ENCODE measurements at regions not wholly inside any gene's neighbourhood (a gene's known extent, or its start where the extent isn't known, plus 50 kb on each side); places are given as distances from the start of the nearest gene placed in this dataset.
"Not testable (repeated sequence)": the region's sequence is repeated elsewhere in the genome, so short reads cannot be mapped to it uniquely, and the experiment has no call there.

DNA sequence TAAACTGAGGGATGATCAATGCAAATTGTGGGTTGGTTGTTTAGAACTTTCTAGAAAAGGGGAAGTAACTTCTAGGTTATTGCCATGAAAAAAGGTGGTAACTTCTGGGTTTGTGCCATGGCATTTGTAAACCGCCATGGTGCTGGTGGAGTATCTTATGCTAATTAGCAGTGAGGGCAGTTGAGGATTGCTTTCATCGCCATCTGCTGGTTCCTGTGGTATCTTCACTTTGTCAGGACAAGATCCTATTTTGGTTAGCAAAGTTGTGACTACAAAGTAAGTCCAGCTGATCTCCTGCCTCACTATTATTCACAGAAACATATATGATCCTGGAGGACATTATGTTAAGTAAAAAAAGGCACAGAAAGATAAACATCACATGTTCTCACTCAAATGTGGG, 1332.3 kb downstream of the CDH11 start:
- Histone ChIP-seq H3K9me3 (ENCODE audit: low read depth, low read length) (no peaks in the 10 kb centered on the region), H3K36me3 (ENCODE audit: insufficient read depth, low read length) (no peaks in the 10 kb centered on the region), H3K4me3 (no peak overlapping the region), H3K27ac (no peak overlapping the region), H3K9ac (ENCODE audit: insufficient read length) (no peak overlapping the region)
- no peak for DNase-seq (ENCODE audit: low read depth, low spot score)
- TF ChIP-seq FOXP2 (optimal IDR thresholded peaks at IDR 0.05; ENCODE audit: control extremely low read depth, extremely low read length, insufficient read depth) (no peak), EZH2 (IDR thresholded peaks at IDR 0.05) (no peak), POLR2AphosphoS5 (IDR thresholded peaks at IDR 0.05; ENCODE audit: borderline replicate concordance, low read depth, low read length) (no peak)

DNA sequence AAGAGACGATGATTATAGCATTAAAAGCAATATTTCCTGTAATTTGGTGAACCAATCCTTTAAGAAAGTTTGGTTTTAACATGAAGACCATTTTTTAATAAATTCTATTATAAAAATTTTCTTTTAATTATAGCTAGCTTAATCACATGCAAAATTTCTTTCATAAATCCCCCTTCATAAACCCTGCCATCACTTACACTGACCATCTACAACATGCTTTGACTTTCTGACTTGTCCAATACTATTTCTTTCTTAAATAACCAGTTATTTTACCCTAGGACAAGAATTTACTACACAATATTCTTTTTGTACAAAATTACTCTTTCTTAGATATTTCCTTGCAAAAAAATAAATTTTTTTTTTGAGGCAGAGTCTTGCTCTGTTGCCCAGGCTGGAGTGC, 1334.8 kb downstream of the CDH11 start:
- TF ChIP-seq POLR2AphosphoS5 (IDR thresholded peaks at IDR 0.05; ENCODE audit: borderline replicate concordance, low read depth, low read length): no peak
- TF ChIP-seq EZH2 (IDR thresholded peaks at IDR 0.05): no peak
- no peak for TF ChIP-seq FOXP2 (optimal IDR thresholded peaks at IDR 0.05; ENCODE audit: control extremely low read depth, extremely low read length, insufficient read depth)
- DNase-seq (ENCODE audit: low read depth, low spot score): no peak
- Histone ChIP-seq H3K9ac (ENCODE audit: insufficient read length) (no peak overlapping the region), H3K27ac (no peak overlapping the region), H3K36me3 (ENCODE audit: insufficient read depth, low read length) (no peaks in the 10 kb centered on the region), H3K4me3 (no peak overlapping the region), H3K9me3 (ENCODE audit: low read depth, low read length) (no peaks in the 10 kb centered on the region)

DNA sequence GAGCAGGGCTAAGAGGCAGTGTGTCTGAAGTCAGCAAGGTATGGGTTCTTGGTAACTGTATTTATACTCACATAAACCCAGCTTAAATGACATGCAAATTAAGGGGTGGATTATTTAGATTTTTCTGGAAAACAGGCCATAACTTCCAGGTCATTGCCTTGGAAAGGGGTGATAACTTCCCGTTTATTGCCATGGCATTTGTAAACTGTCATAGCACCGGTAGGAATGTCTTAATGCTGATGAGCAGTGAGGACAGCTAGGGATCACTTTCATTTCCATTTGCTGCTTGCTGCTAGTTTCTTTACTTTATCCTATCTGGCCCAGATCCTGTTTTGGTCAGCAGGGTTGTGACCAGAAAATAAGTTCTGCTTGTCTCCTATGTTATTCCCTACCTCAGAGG, 1336.7 kb downstream of the CDH11 start:
- TF ChIP-seq FOXP2 (optimal IDR thresholded peaks at IDR 0.05; ENCODE audit: control extremely low read depth, extremely low read length, insufficient read depth) (no peak), EZH2 (IDR thresholded peaks at IDR 0.05) (no peak), POLR2AphosphoS5 (IDR thresholded peaks at IDR 0.05; ENCODE audit: borderline replicate concordance, low read depth, low read length) (no peak)
- H3K27ac ChIP-seq: no peak overlapping the region
- no peak overlapping the region for H3K4me3 ChIP-seq
- H3K9me3 ChIP-seq (ENCODE audit: low read depth, low read length): no peaks in the 10 kb centered on the region
- no peaks in the 10 kb centered on the region for H3K36me3 ChIP-seq (ENCODE audit: insufficient read depth, low read length)
- no peak for DNase-seq (ENCODE audit: low read depth, low spot score)
- H3K9ac ChIP-seq (ENCODE audit: insufficient read length): no peak overlapping the region

DNA sequence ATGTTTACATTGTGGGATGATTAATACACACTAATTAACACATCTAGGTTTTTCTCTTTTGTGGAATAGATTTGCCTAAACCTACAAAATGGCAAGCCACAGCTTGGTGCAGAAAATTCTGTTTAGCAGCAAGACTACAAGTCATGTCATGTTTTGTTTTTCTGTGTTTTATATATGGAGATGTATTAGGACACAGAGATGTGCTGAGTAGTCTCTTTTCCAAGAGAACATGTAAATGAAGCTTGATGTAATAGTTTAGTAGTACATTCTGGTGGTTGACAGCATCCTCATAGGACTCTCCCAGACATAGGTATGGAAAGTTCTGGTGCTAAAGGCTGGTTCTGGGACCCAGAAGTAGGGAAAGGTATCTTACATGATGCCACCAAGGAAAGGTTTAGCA, 1345.4 kb downstream of the CDH11 start:
- H3K27ac ChIP-seq: no peak overlapping the region
- DNase-seq (ENCODE audit: low read depth, low spot score): no peak
- TF ChIP-seq FOXP2 (optimal IDR thresholded peaks at IDR 0.05; ENCODE audit: control extremely low read depth, extremely low read length, insufficient read depth): no peak
- TF ChIP-seq EZH2 (IDR thresholded peaks at IDR 0.05): no peak

DNA sequence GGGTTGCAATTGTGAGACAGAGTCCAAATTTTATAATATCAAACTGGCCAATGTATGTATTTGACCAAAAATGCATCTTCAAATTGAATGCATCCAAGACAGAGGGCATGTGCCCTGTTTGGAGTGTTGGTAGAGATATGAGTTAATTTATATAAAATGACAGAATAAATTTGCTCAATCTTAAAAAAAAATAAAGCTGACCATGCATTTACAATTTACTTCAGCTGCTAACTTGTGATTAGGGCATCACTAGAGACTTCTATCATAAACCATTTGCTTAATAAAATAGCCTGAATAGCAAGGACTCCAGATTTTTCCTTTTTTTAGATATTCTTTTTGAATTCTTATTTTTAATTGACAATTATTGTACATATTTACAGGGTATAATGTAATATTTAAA, 1345.8 kb downstream of the CDH11 start:
- H3K4me3 ChIP-seq: no peak overlapping the region
- H3K36me3 ChIP-seq (ENCODE audit: insufficient read depth, low read length): no peaks in the 10 kb centered on the region
- no peak overlapping the region for H3K9ac ChIP-seq (ENCODE audit: insufficient read length)
- DNase-seq (ENCODE audit: low read depth, low spot score): no peak
- H3K9me3 ChIP-seq (ENCODE audit: low read depth, low read length): no peaks in the 10 kb centered on the region
- no peak overlapping the region for H3K27ac ChIP-seq
- no peak for TF ChIP-seq EZH2 (IDR thresholded peaks at IDR 0.05)
- TF ChIP-seq FOXP2 (optimal IDR thresholded peaks at IDR 0.05; ENCODE audit: control extremely low read depth, extremely low read length, insufficient read depth): no peak

More for the DNA sequence above, 1345.4 kb downstream of the CDH11 start:
- Histone ChIP-seq H3K9me3 (ENCODE audit: low read depth, low read length) (no peaks in the 10 kb centered on the region), H3K4me3 (no peak overlapping the region), H3K36me3 (ENCODE audit: insufficient read depth, low read length) (no peaks in the 10 kb centered on the region), H3K9ac (ENCODE audit: insufficient read length) (no peak overlapping the region)

DNA sequence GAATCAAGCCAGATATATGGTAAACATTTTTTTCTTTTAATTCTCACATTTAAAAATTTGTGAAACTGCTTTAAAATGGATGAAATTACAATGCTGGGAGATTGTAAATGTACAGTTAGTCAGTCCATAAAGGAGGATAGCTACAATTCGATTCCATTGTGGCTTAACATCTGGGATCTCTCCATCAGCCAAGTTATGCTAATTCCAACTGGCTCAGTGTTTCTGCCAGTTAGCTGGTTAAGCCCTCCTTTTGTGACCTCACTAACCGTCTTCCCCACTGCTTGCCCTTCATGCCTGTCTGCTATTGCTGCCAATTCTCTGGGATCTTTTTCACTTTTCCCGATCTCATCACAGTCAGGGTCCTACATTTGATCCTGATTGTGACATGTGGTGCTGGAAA, 1347.6 kb downstream of the CDH11 start:
- Histone ChIP-seq H3K36me3 (ENCODE audit: insufficient read depth, low read length) (no peaks in the 10 kb centered on the region), H3K4me3 (no peak overlapping the region), H3K27ac (no peak overlapping the region), H3K9me3 (ENCODE audit: low read depth, low read length) (no peaks in the 10 kb centered on the region), H3K9ac (ENCODE audit: insufficient read length) (no peak overlapping the region)
- TF ChIP-seq FOXP2 (optimal IDR thresholded peaks at IDR 0.05; ENCODE audit: control extremely low read depth, extremely low read length, insufficient read depth) (no peak), EZH2 (IDR thresholded peaks at IDR 0.05) (no peak), POLR2AphosphoS5 (IDR thresholded peaks at IDR 0.05; ENCODE audit: borderline replicate concordance, low read depth, low read length) (no peak)
- DNase-seq (ENCODE audit: low read depth, low spot score): no peak

DNA sequence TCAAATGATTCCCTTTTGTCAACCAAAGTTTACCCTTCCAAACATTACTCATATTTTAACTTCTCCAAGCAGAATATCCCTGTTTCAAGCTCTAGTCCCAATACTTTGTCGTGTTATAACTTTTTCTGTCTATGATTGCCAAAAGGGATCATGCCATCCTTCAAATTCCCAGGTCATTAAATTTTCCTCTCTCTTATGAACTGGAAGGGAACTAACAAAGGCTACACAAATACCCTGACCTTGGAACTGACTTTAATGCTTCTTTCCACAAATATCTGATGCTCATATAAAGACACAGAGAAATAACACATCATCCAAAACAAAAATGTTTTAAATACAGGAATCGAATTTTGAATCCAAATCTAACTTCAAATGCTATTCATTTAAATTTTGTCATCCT, 1352.7 kb downstream of the CDH11 start:
- no peak overlapping the region for H3K4me3 ChIP-seq
- DNase-seq (ENCODE audit: low read depth, low spot score): no peak
- no peak for TF ChIP-seq FOXP2 (optimal IDR thresholded peaks at IDR 0.05; ENCODE audit: control extremely low read depth, extremely low read length, insufficient read depth)
- no peak for TF ChIP-seq POLR2AphosphoS5 (IDR thresholded peaks at IDR 0.05; ENCODE audit: borderline replicate concordance, low read depth, low read length)
- TF ChIP-seq EZH2 (IDR thresholded peaks at IDR 0.05): no peak
- H3K36me3 ChIP-seq (ENCODE audit: insufficient read depth, low read length): no peaks in the 10 kb centered on the region
- H3K9me3 ChIP-seq (ENCODE audit: low read depth, low read length): no peaks in the 10 kb centered on the region
- no peak overlapping the region for H3K27ac ChIP-seq
- H3K9ac ChIP-seq (ENCODE audit: insufficient read length): no peak overlapping the region

DNA sequence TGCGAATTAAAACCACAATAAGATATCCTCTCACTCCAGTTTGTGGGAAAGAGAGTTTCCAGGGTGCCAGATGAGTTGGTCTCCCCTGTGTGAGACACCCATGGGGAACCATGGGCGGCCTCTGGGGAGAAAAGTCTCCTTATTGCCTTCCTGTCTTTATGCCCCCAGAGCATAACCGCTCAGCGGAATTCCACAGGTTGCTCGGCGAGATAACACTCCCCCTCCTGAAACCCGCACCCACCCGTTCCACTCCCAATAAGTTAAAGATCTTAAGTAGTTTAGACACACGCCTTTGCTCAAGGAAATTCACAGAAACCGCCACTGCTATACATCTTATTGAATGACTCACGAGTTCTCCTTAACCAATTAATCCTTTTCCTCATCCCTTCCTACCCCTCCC, 1361.6 kb downstream of the CDH11 start:
- H3K36me3 ChIP-seq (ENCODE audit: insufficient read depth, low read length); DNase-seq (ENCODE audit: low read depth, low spot score); H3K4me3 ChIP-seq; H3K9ac ChIP-seq (ENCODE audit: insufficient read length); H3K27ac ChIP-seq; H3K9me3 ChIP-seq (ENCODE audit: low read depth, low read length): not testable (repeated sequence)

DNA sequence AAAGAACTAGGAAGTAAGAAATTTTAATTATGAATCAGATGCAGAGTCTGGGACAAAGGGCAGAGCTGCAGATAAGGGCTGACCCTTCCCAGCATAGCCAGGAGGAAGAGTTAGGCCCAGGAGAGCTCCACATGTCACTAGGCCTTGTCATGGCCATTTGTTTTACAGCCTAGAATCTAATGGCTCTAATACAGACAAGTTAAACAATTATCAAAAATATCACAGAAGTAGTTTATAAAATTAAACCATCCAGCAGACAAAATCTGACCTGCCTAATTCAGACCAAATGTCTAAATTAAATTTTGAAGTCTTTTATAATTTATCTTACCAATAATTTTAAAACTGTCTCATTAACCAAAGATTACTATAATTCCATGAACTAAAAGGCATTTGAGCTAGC, 1369.5 kb downstream of the CDH11 start:
- no peak for DNase-seq (ENCODE audit: low read depth, low spot score)
- Histone ChIP-seq H3K9me3 (ENCODE audit: low read depth, low read length) (no peaks in the 10 kb centered on the region), H3K27ac (no peak overlapping the region), H3K9ac (ENCODE audit: insufficient read length) (no peak overlapping the region), H3K4me3 (no peak overlapping the region), H3K36me3 (ENCODE audit: insufficient read depth, low read length) (no peaks in the 10 kb centered on the region)
- TF ChIP-seq POLR2AphosphoS5 (IDR thresholded peaks at IDR 0.05; ENCODE audit: borderline replicate concordance, low read depth, low read length) (no peak), FOXP2 (optimal IDR thresholded peaks at IDR 0.05; ENCODE audit: control extremely low read depth, extremely low read length, insufficient read depth) (no peak), EZH2 (IDR thresholded peaks at IDR 0.05) (no peak)

Measured in SK-N-MC (cell line).